ENCODE measurements at regions not wholly inside any gene's neighbourhood (a gene's known extent, or its start where the extent isn't known, plus 50 kb on each side); places are given as distances from the start of the nearest gene placed in this dataset.

DNA sequence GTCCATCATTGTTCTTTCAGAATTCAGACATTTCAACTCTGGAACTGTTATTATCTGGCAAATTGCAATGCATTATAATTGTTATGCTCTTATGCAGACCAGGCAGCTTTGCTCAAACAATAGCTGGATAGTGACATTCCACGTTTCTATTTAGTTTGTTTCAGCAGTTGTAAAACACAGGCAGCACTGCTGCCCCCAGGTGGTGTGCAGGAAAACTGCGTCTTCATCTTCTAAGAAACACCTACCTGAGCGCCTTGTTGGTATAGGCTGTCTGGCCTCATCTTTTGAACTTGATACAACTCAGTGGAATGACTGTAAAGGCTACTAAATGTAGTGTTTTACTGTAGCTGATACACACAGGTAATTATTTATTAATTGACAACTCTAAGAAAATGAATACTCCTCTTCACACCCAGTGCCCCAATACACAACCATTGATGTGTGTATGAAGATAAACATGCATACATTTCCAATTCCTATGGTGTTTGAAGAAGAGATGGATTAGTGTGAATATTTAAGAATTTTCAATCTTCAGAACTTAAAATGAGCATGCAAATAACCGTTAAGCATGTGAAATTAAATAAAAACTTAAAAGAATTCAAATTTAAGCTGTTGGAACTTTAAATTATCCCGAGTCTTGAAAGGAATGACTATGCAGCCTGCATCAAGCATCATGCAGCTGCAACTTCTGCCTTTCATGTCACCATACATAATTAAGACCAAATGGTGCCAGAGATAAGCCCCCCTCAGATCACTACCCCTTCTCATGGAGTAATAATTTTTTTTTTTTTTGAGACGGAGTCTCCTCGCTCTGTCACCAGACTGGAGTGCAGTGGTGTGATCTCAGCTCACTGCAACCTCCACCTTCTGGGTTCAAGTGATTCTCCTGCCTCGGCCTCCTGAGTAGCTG is 85.6 kb downstream of the CD8B2 start:
- peak; percentile 27 for DNase-seq (ENCODE audit: extremely low read depth, low read depth)

DNA sequence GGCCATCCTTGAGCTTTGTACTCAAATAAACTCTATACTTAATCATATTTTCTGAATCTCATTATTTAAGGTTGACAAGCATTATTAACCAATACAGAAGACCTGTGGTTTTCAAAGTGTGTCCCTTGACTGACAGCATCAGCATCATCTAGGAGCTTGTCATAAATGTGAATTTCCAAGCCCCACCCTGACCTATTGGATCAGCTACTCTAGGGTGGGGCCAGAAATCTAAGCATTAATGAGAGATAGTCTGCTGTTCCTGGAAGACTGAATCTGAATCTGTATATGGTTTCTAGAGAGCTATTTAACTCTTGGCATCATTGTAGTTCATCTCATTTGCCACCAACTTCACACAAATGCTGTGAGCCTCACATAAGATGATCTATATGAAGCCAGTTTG is 86.6 kb downstream of the CD8B2 start:
- no peak for DNase-seq (ENCODE audit: extremely low read depth, low read depth)

DNA sequence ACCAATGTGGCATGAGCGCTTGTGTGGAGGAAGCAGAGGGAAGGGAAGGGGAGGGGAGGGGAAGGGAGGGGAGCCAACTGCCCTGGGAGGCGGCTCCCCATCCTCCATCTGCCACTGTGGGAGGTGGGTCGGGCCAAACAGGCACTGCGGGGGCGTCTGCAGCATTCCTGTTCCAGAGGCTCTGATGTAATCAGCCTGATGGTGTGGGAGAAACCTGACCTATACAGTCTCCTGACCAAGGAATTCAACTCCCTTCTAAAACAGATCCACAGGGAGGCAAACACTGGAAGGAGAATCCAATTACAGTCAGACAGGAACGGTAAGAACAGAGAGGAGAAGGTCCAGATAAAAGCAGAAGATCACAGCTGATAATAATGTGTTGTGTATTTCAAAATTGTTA is 88.8 kb downstream of the CD8B2 start:
- DNase-seq (ENCODE audit: extremely low read depth, low read depth) = no peak

DNA sequence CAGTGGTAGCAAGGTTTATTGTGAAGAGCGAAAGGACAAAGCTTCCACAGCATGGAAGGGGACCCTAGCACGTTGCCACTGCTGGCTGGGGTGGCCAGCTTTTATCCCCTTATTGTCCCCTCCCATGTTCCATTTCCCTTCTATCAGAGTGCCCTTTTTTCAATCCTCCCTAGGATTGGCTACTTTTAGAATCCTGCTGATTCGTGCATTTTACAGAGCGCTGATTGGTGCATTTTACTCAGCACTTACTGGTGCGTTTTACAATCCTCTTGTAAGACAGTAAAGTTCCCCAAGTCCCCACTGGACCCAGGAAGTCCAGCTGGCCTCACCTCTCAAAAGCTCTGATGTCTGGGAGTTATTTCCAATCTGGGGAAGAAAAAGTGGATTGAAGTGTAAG is 90.1 kb downstream of the CD8B2 start:
- no peak for DNase-seq (ENCODE audit: extremely low read depth, low read depth)

DNA sequence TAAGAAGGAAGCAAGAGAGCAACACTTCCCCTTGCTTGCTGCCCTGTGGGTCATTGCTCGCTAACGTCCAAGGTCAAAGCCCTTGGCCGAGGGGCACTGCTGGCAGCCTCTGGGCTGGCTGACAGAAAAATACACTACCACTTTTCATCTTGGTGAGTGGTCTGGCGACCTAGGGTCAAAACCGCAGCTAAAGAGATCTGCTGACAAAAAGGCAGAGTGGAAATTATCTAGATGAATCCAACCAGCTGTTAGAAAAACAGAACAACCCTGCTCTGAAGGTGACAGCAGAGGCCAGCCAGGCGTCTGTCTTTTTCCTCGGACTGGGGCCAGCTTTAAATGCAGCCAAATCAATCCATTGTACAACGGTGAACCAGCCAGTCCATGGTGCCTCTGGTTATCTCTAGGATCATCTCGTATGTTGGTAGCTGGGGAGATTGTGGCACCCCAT is 92.6 kb downstream of the CD8B2 start:
- no peak for DNase-seq (ENCODE audit: extremely low read depth, low read depth)

DNA sequence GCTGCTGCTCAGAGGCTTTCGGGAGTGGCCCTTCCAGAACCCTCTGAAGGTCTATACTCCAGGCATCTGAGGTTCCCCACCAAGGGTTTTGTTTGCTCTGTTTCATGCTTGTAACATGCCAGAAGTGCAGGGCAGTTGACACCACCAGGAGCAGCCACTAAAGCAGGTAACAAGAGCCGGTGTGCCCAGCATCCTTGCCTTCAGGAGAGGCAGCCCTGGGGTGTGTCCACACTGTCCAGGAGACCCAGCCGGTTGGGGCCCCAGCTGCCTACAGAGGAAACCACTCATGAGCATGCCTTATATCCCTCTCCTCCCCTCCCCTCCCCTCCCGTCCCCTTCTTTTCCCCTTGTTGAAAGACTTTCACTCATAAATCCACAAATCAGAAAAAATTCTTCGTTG is 93.1 kb downstream of the CD8B2 start:
- no peak for DNase-seq (ENCODE audit: extremely low read depth, low read depth)

DNA sequence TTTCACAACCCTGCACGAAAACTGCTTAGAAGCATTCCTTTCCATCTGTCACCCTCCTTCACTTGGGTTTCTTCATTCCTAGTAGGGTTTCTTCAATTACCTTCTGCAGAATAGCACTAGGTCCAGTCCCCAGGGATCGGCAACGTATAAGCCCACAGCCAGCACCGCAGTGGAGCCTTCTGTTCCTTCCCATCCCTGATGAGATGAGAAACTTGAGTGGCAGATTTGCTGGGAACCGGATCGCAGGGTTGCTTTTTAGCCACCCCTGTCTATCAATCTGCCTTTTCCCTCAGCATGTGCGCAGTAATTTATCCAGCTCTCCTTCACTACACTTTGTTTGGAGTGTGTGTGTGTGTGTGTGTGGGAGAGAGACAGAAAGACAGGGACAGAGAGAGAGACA is 94.2 kb downstream of the CD8B2 start:
- no peak for DNase-seq (ENCODE audit: extremely low read depth, low read depth)

DNA sequence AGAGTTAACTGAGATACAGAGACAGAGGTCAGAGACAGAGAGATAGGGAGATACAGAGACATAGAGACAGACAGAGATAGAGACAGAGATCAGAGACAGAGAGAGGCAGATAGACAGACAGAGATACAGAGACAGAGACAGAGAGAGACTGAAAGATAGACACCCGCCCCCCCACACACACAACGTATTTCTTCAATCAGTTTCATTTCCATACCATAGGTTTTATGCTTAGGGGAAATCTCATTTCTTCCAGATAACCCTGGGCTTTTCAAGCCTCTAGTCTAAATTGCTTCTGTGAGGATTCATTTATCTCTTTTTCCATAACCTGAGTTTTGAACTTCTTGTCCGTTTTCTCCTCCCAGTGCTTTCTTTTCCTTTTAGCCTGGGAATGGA is 94.6 kb downstream of the CD8B2 start:
- no peak for DNase-seq (ENCODE audit: extremely low read depth, low read depth)

DNA sequence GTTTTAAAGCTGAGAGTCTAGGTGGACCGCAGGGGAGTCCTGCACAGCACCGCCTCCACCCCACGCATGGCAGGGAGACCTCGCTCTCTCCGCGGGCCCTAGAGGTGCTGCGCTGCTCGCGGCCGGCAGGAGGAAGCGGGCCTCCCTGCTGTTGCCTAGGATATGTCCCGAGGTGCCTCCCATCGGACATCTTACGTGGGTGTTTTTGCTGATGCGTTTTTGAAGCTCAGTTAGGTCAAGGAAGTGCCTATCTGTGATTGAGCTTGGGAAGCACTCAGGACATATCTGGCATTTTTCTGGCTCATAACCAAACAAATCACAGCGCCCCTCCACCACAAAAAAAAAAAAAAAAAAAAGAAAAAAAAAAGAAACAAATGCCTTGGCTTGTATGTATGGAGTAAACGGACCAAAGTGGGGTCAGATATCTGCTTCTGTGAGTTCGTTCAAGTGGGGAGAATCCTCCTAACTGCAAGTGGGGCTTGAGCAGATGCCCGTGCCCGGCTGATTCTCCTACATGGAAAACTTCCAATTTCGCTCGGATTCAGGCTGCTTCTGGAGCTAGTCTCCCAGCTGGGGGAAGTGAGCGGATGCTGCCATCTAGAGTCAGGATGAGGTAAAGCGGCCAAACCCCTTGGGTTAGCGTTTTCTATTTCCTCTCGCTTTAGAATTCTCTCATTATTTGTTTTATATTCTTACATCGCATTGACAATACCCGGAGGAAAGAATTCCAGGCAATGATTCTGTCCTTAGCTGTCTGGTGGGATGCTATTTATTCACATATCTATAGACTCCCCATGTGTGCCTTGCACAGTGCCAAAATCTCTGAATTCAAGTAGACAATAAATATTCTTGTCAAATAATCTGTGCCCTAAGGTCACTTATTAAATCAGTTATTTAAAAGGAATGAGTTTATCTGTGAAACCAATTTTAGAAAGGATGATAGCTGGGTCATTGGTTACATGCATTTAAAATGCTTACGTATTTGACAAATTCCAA is 95.3 kb downstream of the CD8B2 start:
- peak; percentile 87 for DNase-seq (ENCODE audit: extremely low read depth, low read depth)

DNA sequence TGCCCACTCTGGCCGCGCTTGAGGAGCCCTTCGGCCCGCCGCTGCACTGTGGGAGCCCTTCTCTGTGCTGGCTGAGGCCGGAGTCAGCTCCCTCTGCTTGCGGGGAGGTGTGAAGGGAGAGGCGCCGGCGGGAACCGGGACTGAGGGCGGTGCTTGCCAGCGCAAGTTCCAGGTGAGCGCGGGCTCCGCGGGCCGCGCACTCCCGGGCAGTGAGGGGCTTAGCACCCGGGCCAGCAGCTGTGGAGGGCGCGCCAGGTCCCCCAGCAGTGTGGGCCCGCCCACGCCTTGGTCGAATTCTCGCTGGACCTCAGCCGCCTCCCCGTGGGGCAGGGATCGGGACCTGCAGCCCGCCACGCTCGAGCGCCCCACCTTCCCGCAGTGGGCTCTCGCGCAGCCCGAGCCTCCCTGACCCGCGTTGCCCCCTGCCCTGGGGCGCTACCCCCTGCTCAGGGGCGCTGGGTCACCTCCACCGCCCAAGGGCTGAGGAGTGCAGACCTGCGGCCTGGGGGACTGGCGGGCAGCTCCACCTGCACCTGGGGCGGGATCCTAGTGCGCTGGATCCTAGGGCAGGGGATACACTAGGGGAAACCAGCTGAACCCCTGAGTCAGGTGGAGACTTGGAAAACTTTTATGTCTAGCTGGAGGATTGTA is 97.3 kb downstream of the CD8B2 start:
- no peak for DNase-seq (ENCODE audit: extremely low read depth, low read depth)

DNA sequence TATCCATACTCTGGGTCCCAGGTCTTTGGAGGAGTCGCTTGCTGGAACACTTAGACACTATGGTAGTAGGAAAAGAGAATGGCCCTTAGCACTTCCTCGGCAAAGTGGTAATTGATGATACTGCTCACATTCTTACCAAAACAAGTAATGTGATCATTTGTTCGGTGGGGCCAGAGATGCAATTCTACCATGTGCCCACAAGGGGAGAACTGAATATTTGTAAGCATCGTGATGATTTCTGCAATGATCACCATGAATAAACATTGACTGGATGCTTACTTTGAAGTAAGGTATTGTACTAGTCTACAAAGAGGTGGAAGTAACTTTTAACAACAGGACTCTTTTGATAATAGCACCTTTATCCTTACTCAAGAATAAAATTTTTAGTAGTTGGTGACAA is 109.7 kb downstream of the CD8B2 start:
- no peak for DNase-seq (ENCODE audit: extremely low read depth, low read depth)

DNA sequence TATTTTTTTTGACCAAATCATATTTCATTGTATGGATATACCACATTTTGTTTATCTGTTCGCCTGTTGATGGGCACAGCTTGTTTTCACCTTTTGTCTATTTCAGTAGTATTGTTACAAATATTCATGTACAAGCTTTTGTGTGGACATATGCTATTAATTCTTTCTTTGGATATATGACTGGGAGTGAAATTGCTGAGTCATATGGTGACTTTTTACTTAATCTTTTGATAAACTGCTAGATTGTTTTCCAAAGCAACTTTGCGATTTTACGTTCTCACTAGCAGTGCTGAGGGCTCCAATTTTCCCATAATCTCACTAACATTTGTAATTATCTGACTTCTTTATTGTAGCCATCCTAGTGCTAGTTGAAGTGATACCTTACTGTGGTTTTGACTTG is 112.4 kb downstream of the CD8B2 start:
- no peak for DNase-seq (ENCODE audit: extremely low read depth, low read depth)

DNA sequence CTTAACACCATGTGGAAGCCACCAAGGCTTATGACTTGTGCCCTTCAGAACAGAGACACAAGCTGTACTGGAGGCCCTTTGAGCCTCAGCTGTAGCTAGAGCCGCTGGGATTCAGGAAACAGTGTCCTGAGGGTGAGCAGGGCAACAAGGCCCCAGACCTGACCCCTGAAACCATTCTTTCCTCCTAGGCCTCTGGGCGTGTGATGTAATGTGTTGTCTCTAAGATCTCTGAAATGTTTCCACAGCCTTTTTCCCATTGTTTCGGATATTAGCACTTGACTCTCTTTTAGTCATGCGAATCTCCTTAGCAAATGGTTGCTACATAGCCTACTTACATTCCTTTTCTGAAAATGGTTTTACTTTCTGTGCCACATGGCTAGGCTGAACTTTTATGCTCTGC is 114.9 kb downstream of the CD8B2 start:
- no peak for DNase-seq (ENCODE audit: extremely low read depth, low read depth)

DNA sequence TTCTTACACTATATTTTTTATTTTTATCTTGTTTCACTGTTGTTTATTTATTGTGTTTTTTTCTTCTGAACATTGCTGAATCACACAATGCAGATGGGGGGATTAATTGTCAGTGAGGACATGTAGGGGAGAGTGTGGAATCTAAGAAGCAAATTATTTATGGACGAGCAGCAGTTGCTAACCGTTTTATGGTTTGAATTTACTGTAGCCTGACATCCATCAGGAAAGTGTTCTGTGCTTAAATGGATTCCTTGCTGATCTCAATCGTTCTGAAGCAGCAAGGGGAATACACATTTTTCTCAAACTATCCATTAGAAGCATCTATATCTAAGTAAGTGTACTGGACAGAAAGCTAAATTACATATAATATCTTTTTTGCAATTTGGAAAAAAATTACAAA is 119.5 kb downstream of the CD8B2 start:
- no peak for DNase-seq (ENCODE audit: extremely low read depth, low read depth)

DNA sequence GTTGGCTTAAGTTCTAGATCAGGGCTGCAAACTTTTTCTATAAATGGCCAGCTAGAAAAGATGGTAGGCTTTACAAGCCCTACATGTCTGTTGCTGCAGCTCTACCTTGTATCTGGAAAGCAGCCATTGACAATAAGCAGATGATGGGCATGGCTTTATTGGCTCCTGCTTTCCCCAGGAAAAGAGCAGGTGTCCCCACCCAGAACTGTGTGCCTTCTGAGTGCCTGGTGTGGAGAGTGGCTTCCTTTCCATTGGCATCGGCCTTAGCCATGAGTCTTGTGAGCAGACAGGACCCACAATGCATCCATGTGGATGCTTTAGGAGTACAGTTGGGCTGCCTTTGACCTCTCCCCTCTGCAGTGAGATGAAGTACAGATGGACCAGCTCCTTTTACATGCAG is 120.2 kb downstream of the CD8B2 start:
- no peak for DNase-seq (ENCODE audit: extremely low read depth, low read depth)

DNA sequence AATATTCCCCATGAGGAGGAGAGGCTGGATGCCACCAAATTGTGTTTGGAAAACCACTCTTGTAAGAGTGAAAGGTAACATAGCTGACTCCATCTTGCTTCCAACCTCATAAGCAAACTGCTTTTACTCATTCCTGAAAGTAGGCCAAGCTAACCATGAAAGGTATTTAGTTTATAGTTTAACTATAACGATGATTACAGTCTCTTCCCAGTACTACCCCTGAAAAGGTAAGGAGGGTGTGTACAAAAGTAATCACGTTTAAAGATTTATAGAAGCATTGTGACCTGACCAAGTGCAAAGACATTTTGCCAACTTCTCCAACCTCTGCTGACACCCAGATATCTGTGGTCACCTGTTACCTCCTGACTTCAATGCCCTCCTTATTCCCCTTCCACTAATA is 122.6 kb downstream of the CD8B2 start:
- DNase-seq (ENCODE audit: extremely low read depth, low read depth) = no peak

DNA sequence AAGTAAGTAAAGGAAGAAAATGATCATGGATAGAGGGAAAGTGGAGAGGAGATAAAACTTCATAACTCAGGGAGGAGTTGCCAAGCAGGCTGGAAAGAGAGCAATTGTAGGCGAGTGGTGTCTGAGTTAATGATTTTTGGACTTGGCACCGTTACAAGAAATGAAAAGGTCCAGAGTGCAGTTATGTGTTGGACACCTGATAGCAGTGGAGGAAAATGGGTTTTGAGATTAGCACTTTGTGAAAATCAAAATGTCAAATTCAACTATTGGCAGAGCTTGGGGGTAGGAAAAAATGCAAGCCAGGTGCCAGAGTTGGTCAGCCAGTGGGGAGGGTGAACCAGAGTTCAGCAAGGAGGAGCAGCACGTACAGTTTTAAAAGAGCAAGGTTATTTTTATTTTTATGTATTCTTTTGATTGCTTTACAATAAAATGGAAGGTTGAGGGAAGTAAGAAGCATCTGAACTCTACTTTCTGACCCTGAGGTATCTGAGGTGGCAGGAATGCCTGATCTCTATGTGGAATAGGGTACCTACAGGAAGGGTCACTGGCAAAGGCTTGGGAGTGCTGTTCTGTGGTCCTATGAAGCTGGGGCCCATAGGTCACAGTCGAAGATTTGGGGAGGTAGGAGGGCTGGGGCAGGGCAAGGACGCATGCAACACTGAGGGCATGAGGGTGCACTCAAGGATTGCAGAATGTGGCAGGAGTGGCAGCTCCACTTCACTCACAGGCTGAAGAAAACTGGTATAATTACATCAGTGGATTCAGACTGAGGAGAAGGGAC is 127.5 kb downstream of the CD8B2 start:
- no peak for DNase-seq (ENCODE audit: extremely low read depth, low read depth)

DNA sequence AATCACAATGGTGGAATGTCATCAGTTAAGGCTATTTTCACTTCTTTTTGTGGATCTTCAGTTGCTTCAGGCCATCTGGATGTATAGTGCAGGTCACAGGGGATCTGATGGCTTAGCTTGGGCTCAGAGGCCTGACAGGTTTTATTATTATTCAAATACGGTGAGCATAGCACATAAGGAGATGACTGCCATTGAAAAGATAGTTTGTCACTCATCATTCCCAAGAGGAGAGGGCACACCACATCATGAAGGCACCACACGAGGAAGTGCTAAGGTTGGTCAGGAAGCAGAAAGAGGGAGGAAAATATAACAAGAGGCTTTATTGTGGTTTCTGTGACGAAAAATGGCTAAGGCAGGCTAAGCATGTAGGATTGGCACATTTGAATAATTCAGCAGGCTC is 131.4 kb downstream of the CD8B2 start:
- no peak for DNase-seq (ENCODE audit: extremely low read depth, low read depth)

DNA sequence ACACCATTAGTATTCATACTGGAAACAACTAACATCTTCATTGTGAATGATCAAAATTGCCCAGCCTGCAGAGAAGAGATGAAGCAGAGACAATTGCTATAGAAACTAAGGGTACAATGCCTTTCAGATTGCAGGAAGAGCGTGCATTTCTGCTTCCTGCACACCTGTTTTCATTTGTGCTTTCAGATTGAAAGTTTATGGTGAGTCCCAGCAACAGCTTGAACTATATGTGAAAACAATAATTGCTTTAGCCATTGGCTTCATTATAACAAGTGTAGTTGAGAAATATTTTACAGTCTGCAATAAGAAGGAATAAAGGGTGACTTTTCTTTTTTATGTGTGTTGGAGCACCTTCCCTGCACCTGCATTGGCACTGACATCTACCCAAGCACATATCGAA is 136.3 kb downstream of the CD8B2 start:
- no peak for DNase-seq (ENCODE audit: extremely low read depth, low read depth)

DNA sequence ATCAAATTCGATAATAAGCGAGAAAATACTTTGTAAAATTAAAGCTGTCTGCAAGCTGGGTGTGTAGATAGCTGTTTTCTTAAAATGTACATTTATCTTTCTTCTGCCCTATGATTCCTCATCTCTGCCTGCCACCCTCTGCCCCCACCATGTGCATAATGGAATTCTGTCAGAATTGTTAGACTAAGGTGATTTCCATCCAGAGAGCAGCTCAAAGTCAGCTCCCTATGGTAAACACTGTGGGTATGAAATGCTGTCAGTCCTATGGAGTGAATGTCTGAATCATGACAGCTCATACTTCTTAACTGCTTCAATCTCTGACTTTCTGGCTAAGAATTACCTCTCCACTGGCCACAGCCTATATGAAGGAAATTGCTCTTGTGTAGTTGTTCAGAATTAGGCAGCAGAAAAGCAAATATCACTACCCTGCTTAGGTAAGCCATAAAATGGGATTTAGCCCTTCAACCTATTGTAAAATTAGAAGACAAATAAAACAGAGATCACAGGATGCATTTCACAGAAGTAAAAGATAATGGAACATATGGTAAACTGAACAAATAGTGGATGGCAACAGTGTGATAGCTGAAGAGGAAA is 137.7 kb downstream of the CD8B2 start:
- DNase-seq (ENCODE audit: extremely low read depth, low read depth) = no peak

Data from NCI-H460 (cell line).